Calu3 (cell line): ENCODE measurements at regions not wholly inside any gene's neighbourhood (a gene's known extent, or its start where the extent isn't known, plus 50 kb on each side); places are given as distances from the start of the nearest gene placed in this dataset.

Experiments
- BruUV-seq: library from RNA; stranded (reverse); fragments of 400-500 nt; replicated peaks from 2 replicates; lab custom pipeline; 2021; lab: Mats Ljungman, UMichigan
- CTCF ChIA-PET: fragments of 300-600 bp; sonication (Branson Sonifier 250); formaldehyde crosslinking; loops from one replicate; lab custom pipeline; 2022; ENCODE audit warnings: antibody characterized with exemption; lab: Charles Lee
- DNase-seq: peaks from one replicate; pipeline ENCODE4 v3.0.0; 2022
- H3K27ac Mint-ChIP-seq: one replicate; pipeline ENCODE4 v1.8.0; 2022; ENCODE audit warnings: mixed read lengths; ENCODE audit not compliant: unreplicated experiment
- H3K27me3 Mint-ChIP-seq: one replicate; pipeline ENCODE4 v1.8.0; 2022; ENCODE audit warnings: mixed read lengths; ENCODE audit not compliant: unreplicated experiment
- H3K36me3 Mint-ChIP-seq: one replicate; pipeline ENCODE4 v1.8.0; 2022; ENCODE audit warnings: mild to moderate bottlenecking, moderate library complexity, mixed read lengths; ENCODE audit not compliant: insufficient read depth, unreplicated experiment
- H3K4me1 Mint-ChIP-seq: one replicate; pipeline ENCODE4 v1.8.0; 2022; ENCODE audit warnings: mild to moderate bottlenecking, low read depth, mixed read lengths; ENCODE audit not compliant: unreplicated experiment
- H3K4me3 Mint-ChIP-seq: one replicate; pipeline ENCODE4 v1.8.0; 2022; ENCODE audit warnings: mild to moderate bottlenecking, low read depth, moderate library complexity, mixed read lengths; ENCODE audit not compliant: unreplicated experiment
- H3K9me3 Mint-ChIP-seq: one replicate; pipeline ENCODE4 v1.8.0; 2022; ENCODE audit warnings: low read depth, mixed read lengths; ENCODE audit not compliant: unreplicated experiment
- CTCF ChIP-seq: fragments of 200-600 bp; IDR thresholded peaks from one replicate; pipeline ENCODE4 v1.8.0; 2022; ENCODE audit warnings: antibody characterized with exemption; ENCODE audit not compliant: unreplicated experiment
- intact Hi-C: fragments of 100-400 bp; cut with micrococcal nuclease; formaldehyde crosslinking; loops from one replicate; pipeline ENCODE4 v1.10.0; 2022; ENCODE audit not compliant: unreplicated experiment

- CTCF ChIA-PET: interaction anchor here (0.6 to 1.4 kb wide), 3 partner anchors 9 to 362 kb away, joined by 4 to 6 read pairs (median 5); no protein-coding TSS in a partner anchor
- no peak overlapping the region for H3K4me3 Mint-ChIP-seq
- no TSS peak for BruUV-seq
Observed at GRCh38 chr5:78720227-78720985, 71.8 kb upstream of the LHFPL2 start.

GRCh38 chr5:78719504-78720219 lies 71.1 kb upstream of the LHFPL2 start:
- no peaks in the 10 kb centered on the region for H3K27me3 Mint-ChIP-seq
- no peak for TF ChIP-seq CTCF
- intact Hi-C loops: no loop called here
- H3K36me3 Mint-ChIP-seq: peaks cover 4% of the 10 kb centered on the region
- peaks cover 52% of the 10 kb centered on the region for H3K4me1 Mint-ChIP-seq
- H3K27ac Mint-ChIP-seq: no peak overlapping the region
- no peak overlapping the region for H3K4me3 Mint-ChIP-seq
- no peak for DNase-seq
- H3K9me3 Mint-ChIP-seq: no peaks in the 10 kb centered on the region
- no TSS peak for BruUV-seq
- CTCF ChIA-PET: interaction anchor here (0.7 to 1.4 kb wide), 3 partner anchors 10 to 304 kb away, joined by 3 to 5 read pairs (median 4); no protein-coding TSS in a partner anchor

More at GRCh38 chr5:78720227-78720985, 71.8 kb upstream of the LHFPL2 start:
- peaks cover 52% of the 10 kb centered on the region for H3K4me1 Mint-ChIP-seq
- peak overlapping the region; percentile 5 for H3K27ac Mint-ChIP-seq
- TF ChIP-seq CTCF: no peak
- no peak for DNase-seq
- peaks cover 4% of the 10 kb centered on the region for H3K36me3 Mint-ChIP-seq
- intact Hi-C loops: no loop called here
- H3K9me3 Mint-ChIP-seq: no peaks in the 10 kb centered on the region
- no peaks in the 10 kb centered on the region for H3K27me3 Mint-ChIP-seq

- H3K36me3 Mint-ChIP-seq: peaks cover 4% of the 10 kb centered on the region
- no peak for TF ChIP-seq CTCF
- H3K4me3 Mint-ChIP-seq: no peak overlapping the region
- intact Hi-C loops: no loop called here
- H3K4me1 Mint-ChIP-seq: peaks cover 52% of the 10 kb centered on the region
- H3K27ac Mint-ChIP-seq: no peak overlapping the region
- no peaks in the 10 kb centered on the region for H3K27me3 Mint-ChIP-seq
- H3K9me3 Mint-ChIP-seq: no peaks in the 10 kb centered on the region
- BruUV-seq: no TSS peak
- CTCF ChIA-PET: interaction anchor here (0.7 kb wide), 1 partner anchor 303 kb away, joined by 4 read pairs; no protein-coding TSS in a partner anchor
- DNase-seq: no peak
Observed at GRCh38 chr5:78718824-78719223, 70.3 kb upstream of the LHFPL2 start.

- Mint-ChIP-seq H3K9me3 (no peaks in the 10 kb centered on the region), H3K36me3 (peaks cover 4% of the 10 kb centered on the region), H3K4me1 (peaks cover 52% of the 10 kb centered on the region), H3K4me3 (no peak overlapping the region), H3K27ac (no peak overlapping the region), H3K27me3 (no peaks in the 10 kb centered on the region)
- intact Hi-C loops: no loop called here
- BruUV-seq: no TSS peak
- TF ChIP-seq CTCF: no peak
- DNase-seq: no peak
- CTCF ChIA-PET: interaction anchor here (0.5 kb wide), 1 partner anchor 415 kb away, joined by 3 read pairs; no protein-coding TSS in a partner anchor
Observed at GRCh38 chr5:78717674-78718584, 69.4 kb upstream of the LHFPL2 start.
